PC-9 (cell line): ENCODE measurements at regions not wholly inside any gene's neighbourhood (a gene's known extent, or its start where the extent isn't known, plus 50 kb on each side); places are given as distances from the start of the nearest gene placed in this dataset.

Source experiments
- BruUV-seq: library from RNA; stranded (reverse); fragments of 400-500 nt; replicated peaks from 2 replicates; lab custom pipeline; 2021; lab: Mats Ljungman, UMichigan
- CTCF ChIA-PET: fragments of 300-600 bp; sonication (Branson Sonifier 250); formaldehyde crosslinking; loops from one replicate; lab custom pipeline; 2022; ENCODE audit warnings: antibody characterized with exemption; lab: Charles Lee
- POLR2A ChIA-PET: fragments of 300-600 bp; sonication (Branson Sonifier 250); formaldehyde crosslinking; loops from one replicate; lab custom pipeline; 2022; ENCODE audit warnings: antibody characterized with exemption; ENCODE audit not compliant: unreplicated experiment; lab: Charles Lee
- DNase-seq, 2 experiments: peaks; one replicate each; pipeline versions ENCODE4 v3.0.0 to v3.0.0-alpha.2; 2015 to 2022; ENCODE audit warnings: mixed read lengths in 1 of 2
- H2AFZ ChIP-seq: fragments of 200-600 bp; sonication (generic); 2 replicates; pipeline ENCODE4 v1.8.1; 2017; ENCODE audit warnings: antibody characterized with exemption
- H3F3A ChIP-seq: fragments of 200-600 bp; sonication (generic); 2 replicates; pipeline ENCODE4 v1.8.1; 2017; ENCODE audit warnings: antibody characterized with exemption, mild to moderate bottlenecking, low read depth; ENCODE audit not compliant: insufficient read depth
- H3K27ac ChIP-seq: fragments of 200-600 bp; sonication (generic); 2 replicates; pipeline ENCODE4 v1.6.1; 2016; ENCODE audit warnings: mixed run types
- H3K27me3 ChIP-seq: fragments of 200-600 bp; sonication (generic); 2 replicates; pipeline ENCODE4 v1.6.1; 2016; ENCODE audit warnings: low read depth, mixed run types; ENCODE audit not compliant: insufficient read depth
- H3K36me3 ChIP-seq: fragments of 200-600 bp; sonication (generic); 2 replicates; pipeline ENCODE4 v1.6.1; 2016; ENCODE audit warnings: low read depth, mixed run types
- H3K4me1 ChIP-seq: fragments of 200-600 bp; sonication (generic); replicated peaks from 2 replicates; pipeline ENCODE4 v1.6.1; 2016; ENCODE audit warnings: mixed run types; ENCODE audit not compliant: insufficient read depth
- H3K4me2 ChIP-seq: fragments of 200-600 bp; sonication (generic); 2 replicates; pipeline ENCODE4 v1.6.1; 2017; ENCODE audit warnings: mixed run types
- H3K4me3 ChIP-seq: fragments of 200-600 bp; sonication (generic); 2 replicates; pipeline ENCODE4 v1.6.1; 2016; ENCODE audit warnings: mixed run types
- H3K79me2 ChIP-seq: fragments of 200-600 bp; sonication (generic); 2 replicates; pipeline ENCODE4 v1.6.1; 2017; ENCODE audit warnings: low read depth, mixed run types
- H3K9me2 ChIP-seq: fragments of 200-600 bp; sonication (generic); 2 replicates; pipeline ENCODE4 v1.8.1; 2017; ENCODE audit warnings: mild to moderate bottlenecking; ENCODE audit not compliant: insufficient read depth
- H3K9me3 ChIP-seq: fragments of 200-600 bp; sonication (generic); 2 replicates; pipeline ENCODE4 v1.8.1; 2016; ENCODE audit warnings: low read depth; ENCODE audit not compliant: insufficient read depth
- H4K20me1 ChIP-seq: fragments of 200-600 bp; sonication (generic); 2 replicates; pipeline ENCODE4 v1.8.1; 2017; ENCODE audit not compliant: insufficient read depth
- CTCF ChIP-seq: fragments of 200-600 bp; sonication (generic); conservative IDR thresholded peaks from 2 replicates; pipeline ENCODE4 v1.6.1; 2017; ENCODE audit warnings: mixed run types, antibody characterized with exemption, mild to moderate bottlenecking, moderate library complexity
- EZH2 ChIP-seq: fragments of 200-600 bp; sonication (generic); IDR thresholded peaks from 2 replicates; pipeline ENCODE4 v1.8.0; 2017; ENCODE audit warnings: antibody characterized with exemption, low read depth
- intact Hi-C: fragments of 100-400 bp; cut with micrococcal nuclease; formaldehyde crosslinking; loops from one replicate; pipeline ENCODE4 v1.10.0; 2022; ENCODE audit not compliant: unreplicated experiment

GRCh38 chr18:56453631-56454030, 184.8 kb downstream of the TXNL1 start:
- intact Hi-C loops: no loop called here
- Histone ChIP-seq H2AFZ (no peak overlapping the region), H3K27me3 (no peaks in the 10 kb centered on the region), H3K4me1 (no peaks in the 10 kb centered on the region), H4K20me1 (no peaks in the 10 kb centered on the region), H3F3A (no peaks in the 10 kb centered on the region), H3K36me3 (no peaks in the 10 kb centered on the region), H3K9me3 (no peaks in the 10 kb centered on the region), H3K4me3 (no peak overlapping the region), H3K4me2 (no peak overlapping the region), H3K27ac (no peak overlapping the region), H3K9me2 (no peaks in the 10 kb centered on the region), H3K79me2 (no peaks in the 10 kb centered on the region)
- BruUV-seq: no TSS peak
- DNase-seq: no peak
- TF ChIP-seq EZH2 (no peak), CTCF (no peak)
- POLR2A ChIA-PET: no interaction called here
- CTCF ChIA-PET: no interaction called here

GRCh38 chr18:56451188-56451587, 187.2 kb downstream of the TXNL1 start:
- no peaks in the 10 kb centered on the region for H3K9me2 ChIP-seq
- CTCF ChIA-PET: no interaction called here
- H3K4me2 ChIP-seq: no peak overlapping the region
- no peaks in the 10 kb centered on the region for H3K4me1 ChIP-seq
- H3K9me3 ChIP-seq: no peaks in the 10 kb centered on the region
- H3K4me3 ChIP-seq: no peak overlapping the region
- no peaks in the 10 kb centered on the region for H4K20me1 ChIP-seq
- H3K27ac ChIP-seq: no peak overlapping the region
- H3K79me2 ChIP-seq: no peaks in the 10 kb centered on the region
- DNase-seq: peak in 1 of 2 experiments; percentile 72
- H2AFZ ChIP-seq: no peak overlapping the region
- intact Hi-C loops: no loop called here
- POLR2A ChIA-PET: no interaction called here
- no TSS peak for BruUV-seq
- no peaks in the 10 kb centered on the region for H3K27me3 ChIP-seq
- no peaks in the 10 kb centered on the region for H3K36me3 ChIP-seq
- TF ChIP-seq EZH2 (no peak), CTCF (no peak)
- no peaks in the 10 kb centered on the region for H3F3A ChIP-seq

DNA sequence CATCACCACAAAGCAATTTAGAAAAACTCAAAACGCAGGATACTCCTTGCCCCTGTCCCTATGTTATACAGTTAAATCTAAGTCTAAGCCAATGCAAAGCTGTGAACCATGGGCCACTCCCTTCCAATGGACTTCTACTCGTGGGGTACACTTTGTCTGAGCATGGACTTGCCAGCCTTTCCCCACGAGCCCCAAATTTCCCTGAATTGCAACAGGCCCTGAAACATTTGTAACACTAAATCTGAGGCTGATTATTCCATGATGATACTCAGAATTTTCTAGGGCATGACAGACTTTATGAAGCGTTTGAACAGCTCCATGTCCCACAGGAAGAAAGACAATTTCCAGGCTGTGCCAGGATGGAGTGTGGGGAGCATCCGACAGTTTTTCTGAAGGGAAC, 189.6 kb downstream of the TXNL1 start:
- CTCF ChIA-PET: no interaction called here
- no peak overlapping the region for H3K4me3 ChIP-seq
- H3K27me3 ChIP-seq: no peaks in the 10 kb centered on the region
- H3F3A ChIP-seq: no peaks in the 10 kb centered on the region
- no peaks in the 10 kb centered on the region for H4K20me1 ChIP-seq
- no peaks in the 10 kb centered on the region for H3K9me3 ChIP-seq
- no peaks in the 10 kb centered on the region for H3K9me2 ChIP-seq
- POLR2A ChIA-PET: no interaction called here
- TF ChIP-seq CTCF: no peak
- no peak for TF ChIP-seq EZH2
- no peak overlapping the region for H3K4me2 ChIP-seq
- H3K79me2 ChIP-seq: no peaks in the 10 kb centered on the region
- no peak for DNase-seq
- no peak overlapping the region for H2AFZ ChIP-seq
- no peaks in the 10 kb centered on the region for H3K36me3 ChIP-seq
- no peak overlapping the region for H3K27ac ChIP-seq
- no peaks in the 10 kb centered on the region for H3K4me1 ChIP-seq
- BruUV-seq: no TSS peak
- intact Hi-C loops: no loop called here
